HepG2 (cell line): ENCODE measurements at regions not wholly inside any gene's neighbourhood (a gene's known extent, or its start where the extent isn't known, plus 50 kb on each side); places are given as distances from the start of the nearest gene placed in this dataset.

ENCODE experiments used
- ATAC-seq: fragments of 200-7000 bp; cut with Tn5 transposase; 3 replicates; pipeline ENCODE4 v1.9.1; 2020; ENCODE audit warnings: mild to moderate bottlenecking, moderate library complexity
- BruUV-seq: library from RNA; stranded (reverse); fragments of 400-500 nt; replicated peaks from 2 replicates; lab custom pipeline; 2021; lab: Mats Ljungman, UMichigan
- CTCF ChIA-PET: fragments of 300-600 bp; formaldehyde crosslinking; extraction: SDS; loops from one replicate; lab custom pipeline; 2021; ENCODE audit warnings: low total read pairs, inconsistent platforms, low intra/inter-chr PET ratio; lab: Yijun Ruan, JAX
- POLR2A ChIA-PET: fragments of 350-600 bp; sonication (Branson Sonifier 250); formaldehyde crosslinking; loops from one replicate; lab custom pipeline; 2020; ENCODE audit warnings: antibody characterized with exemption, inconsistent platforms; lab: Yijun Ruan, JAX
- DNase-seq: peaks from one replicate; pipeline ENCODE4 v3.0.0-alpha.2; 2015; ENCODE audit warnings: low spot score
- FAIRE-seq: peaks from 3 replicates; lab custom pipeline; 2011; peaks lifted over from hg19 to GRCh38; lab: Jason Lieb, UNC
- H2AFZ ChIP-seq: one replicate; pipeline ENCODE4 v1.6.1; 2011; ENCODE audit warnings: low read length, inconsistent platforms
- H3K27ac ChIP-seq: fragments of 300-600 bp; 3 replicates; pipeline ENCODE4 v1.8.0; 2011; ENCODE audit warnings: mixed run types, mild to moderate bottlenecking, mixed read lengths, low read length, inconsistent platforms; ENCODE audit not compliant: insufficient read depth; ENCODE audit errors: extremely low read length
- H3K27me3 ChIP-seq, 2 experiments: fragments of 200-600 bp in 1 of 2; 2 replicates in 1 of 2; 3 replicates in 1 of 2; pipeline versions ENCODE4 v1.6.0 to v1.8.0; 2011; ENCODE audit warnings: low read length in 2 of 2, mild to moderate bottlenecking in 2 of 2, moderate library complexity in 2 of 2, inconsistent platforms in 1 of 2; ENCODE audit not compliant: insufficient read depth in 2 of 2, control insufficient read depth in 1 of 2
- H3K36me3 ChIP-seq, 2 experiments: fragments of 200-600 bp in 1 of 2; replicated peaks in 1 of 2; 2 replicates in 1 of 2; 3 replicates in 1 of 2; pipeline versions ENCODE4 v1.5.1 to v1.8.0; 2011; ENCODE audit warnings: low read length in 2 of 2, inconsistent platforms in 1 of 2; ENCODE audit not compliant: insufficient read depth in 2 of 2, control insufficient read depth in 1 of 2
- H3K4me1 ChIP-seq: 2 replicates; pipeline ENCODE4 v1.5.1; 2012; ENCODE audit warnings: low read length, inconsistent platforms; ENCODE audit not compliant: insufficient read depth
- H3K4me2 ChIP-seq: 2 replicates; pipeline ENCODE4 v1.6.0; 2011; ENCODE audit warnings: low read depth, low read length, inconsistent platforms
- H3K4me3 ChIP-seq, 3 experiments: fragments of 200-600 bp in 1 of 3; sonication (generic), shearing (Covaris generic) in 1 of 3; replicated peaks in 1 of 3; 2 replicates each; pipeline ENCODE4 v1.5.1; 2011 to 2016; ENCODE audit warnings: low read length in 3 of 3, inconsistent platforms in 2 of 3, low read depth in 2 of 3, mild to moderate bottlenecking in 2 of 3, control low read depth in 1 of 3, mixed read lengths in 1 of 3; ENCODE audit not compliant: insufficient read depth in 1 of 3
- H3K79me2 ChIP-seq: one replicate; pipeline ENCODE4 v1.6.1; 2011; ENCODE audit warnings: low read length, inconsistent platforms; ENCODE audit not compliant: insufficient read depth
- H3K9ac ChIP-seq: 2 replicates; pipeline ENCODE4 v1.6.0; 2011; ENCODE audit warnings: mild to moderate bottlenecking, low read depth, low read length, inconsistent platforms; ENCODE audit not compliant: insufficient read depth
- H3K9me3 ChIP-seq: 2 replicates; pipeline ENCODE4 v1.5.1; 2012; ENCODE audit warnings: mild to moderate bottlenecking, low read length
- H4K20me1 ChIP-seq: 2 replicates; pipeline ENCODE4 v1.6.0; 2011; ENCODE audit warnings: inconsistent platforms, mild to moderate bottlenecking, low read length, moderate library complexity; ENCODE audit not compliant: insufficient read depth
- ARNT ChIP-seq: fragments of 450-650 bp; IDR thresholded peaks from 2 replicates; pipeline ENCODE4 v1.6.1; 2017
- E2F1 ChIP-seq: sonication (generic); formaldehyde crosslinking; IDR thresholded peaks from 2 replicates; pipeline ENCODE4 v1.5.0; 2020; ENCODE audit warnings: missing genetic modification reagents
- HNRNPH1 ChIP-seq: fragments of 200-400 bp; formaldehyde crosslinking; optimal IDR thresholded peaks from 2 replicates; pipeline ENCODE3; 2017; ENCODE audit warnings: mild to moderate bottlenecking, low read depth, low read length
- NFAT5 ChIP-seq: sonication (generic); formaldehyde crosslinking; IDR thresholded peaks from 2 replicates; pipeline ENCODE4 v1.4.0; 2020; ENCODE audit warnings: missing genetic modification reagents
- TAF15 ChIP-seq: fragments of 200-400 bp; formaldehyde crosslinking; IDR thresholded peaks from one replicate; pipeline ENCODE4 v1.6.1; 2018; ENCODE audit warnings: mild to moderate bottlenecking, low read depth, low read length; ENCODE audit not compliant: poor library complexity, severe bottlenecking
- ZBTB33 ChIP-seq: sonication (generic); formaldehyde crosslinking; IDR thresholded peaks from 2 replicates; pipeline ENCODE4 v1.4.0; 2020; ENCODE audit warnings: missing genetic modification reagents
- ZNF567 ChIP-seq: sonication (generic); formaldehyde crosslinking; IDR thresholded peaks from 2 replicates; pipeline ENCODE4 v1.8.1; 2023; ENCODE audit warnings: mild to moderate bottlenecking, missing genetic modification reagents, borderline replicate concordance
- whole genome bisulfite sequencing: methylation state at CpG from one replicate; pipeline ENCODE4 v1.1.6; 2017; ENCODE audit warnings: low lambda C conversion rate; 5-methylcytosine and 5-hydroxymethylcytosine counted together
- in situ Hi-C: cut with HindIII; loops from 2 replicates; pipeline ENCODE4 v1.10.0; 2017; ENCODE audit warnings: low pct_unique_long_range_greater_than_20kb; ENCODE audit not compliant: extremely low pct_ligation_motif_present
- intact Hi-C: fragments of 100-400 bp; cut with micrococcal nuclease; formaldehyde crosslinking; loops from one replicate; pipeline ENCODE4 v1.10.0; 2022; ENCODE audit not compliant: unreplicated experiment
- TF ChIP-seq, protein P1 (sequence below): sonication (generic); formaldehyde crosslinking; IDR thresholded peaks from 2 replicates; pipeline ENCODE4 v1.9.0; 2022; ENCODE audit warnings: missing genetic modification reagents, mild to moderate bottlenecking, borderline replicate concordance

- Histone ChIP-seq H3K79me2 (no peaks in the 10 kb centered on the region), H3K36me3 (no peaks in the 10 kb centered on the region), H4K20me1 (peaks cover 2% of the 10 kb centered on the region; the same call in 1 of the 2 replicates), H3K9me3 (no peaks in the 10 kb centered on the region), H3K4me1 (no peaks in the 10 kb centered on the region), H3K4me3 (no peak overlapping the region), H3K27me3 (peaks cover 3 to 14% of the 10 kb centered on the region in 2 experiments; a peak in 2 of 5 replicates), H3K4me2 (no peak overlapping the region), H3K27ac (no peak overlapping the region), H2AFZ (no peak overlapping the region), H3K9ac (no peak overlapping the region)
- no TSS peak for BruUV-seq
- CTCF ChIA-PET = no interaction called here
- TF ChIP-seq HNRNPH1 (no peak), ZBTB33 (CRISPR knock-in tag) (no peak)
- 13% methylated on average over 2 of the region's 2 CpGs for WGBS
- ATAC-seq (no peak), FAIRE-seq (no peak), DNase-seq (no peak)
- in situ Hi-C loops = no loop called here
- intact Hi-C loops = no loop called here
- POLR2A ChIA-PET = no interaction called here
Observed at GRCh38 chr1:18568489-18568888, 62.2 kb upstream of the PAX7 start.

GRCh38 chr1:18569251-18569650, 61.4 kb upstream of the PAX7 start:
- no peaks in the 10 kb centered on the region for H3K79me2 ChIP-seq
- no peak overlapping the region for H3K4me2 ChIP-seq
- H3K4me1 ChIP-seq = no peaks in the 10 kb centered on the region
- H3K27ac ChIP-seq = no peak overlapping the region
- peaks cover 3 to 14% of the 10 kb centered on the region in 2 experiments; a peak in 2 of 5 replicates for H3K27me3 ChIP-seq
- POLR2A ChIA-PET = no interaction called here
- CTCF ChIA-PET = no interaction called here
- no peak for DNase-seq
- no peak for ATAC-seq
- intact Hi-C loops = no loop called here
- H3K36me3 ChIP-seq = no peaks in the 10 kb centered on the region
- no TSS peak for BruUV-seq
- no peak overlapping the region for H3K9ac ChIP-seq
- in situ Hi-C loops = no loop called here
- 32% methylated on average over 7 of the region's 8 CpGs for WGBS
- FAIRE-seq = no peak
- no peak overlapping the region for H2AFZ ChIP-seq
- no peak overlapping the region for H3K4me3 ChIP-seq
- H3K9me3 ChIP-seq = no peaks in the 10 kb centered on the region
- H4K20me1 ChIP-seq = peaks cover 2% of the 10 kb centered on the region; the same call in 1 of the 2 replicates
- TF ChIP-seq, protein P1, sequence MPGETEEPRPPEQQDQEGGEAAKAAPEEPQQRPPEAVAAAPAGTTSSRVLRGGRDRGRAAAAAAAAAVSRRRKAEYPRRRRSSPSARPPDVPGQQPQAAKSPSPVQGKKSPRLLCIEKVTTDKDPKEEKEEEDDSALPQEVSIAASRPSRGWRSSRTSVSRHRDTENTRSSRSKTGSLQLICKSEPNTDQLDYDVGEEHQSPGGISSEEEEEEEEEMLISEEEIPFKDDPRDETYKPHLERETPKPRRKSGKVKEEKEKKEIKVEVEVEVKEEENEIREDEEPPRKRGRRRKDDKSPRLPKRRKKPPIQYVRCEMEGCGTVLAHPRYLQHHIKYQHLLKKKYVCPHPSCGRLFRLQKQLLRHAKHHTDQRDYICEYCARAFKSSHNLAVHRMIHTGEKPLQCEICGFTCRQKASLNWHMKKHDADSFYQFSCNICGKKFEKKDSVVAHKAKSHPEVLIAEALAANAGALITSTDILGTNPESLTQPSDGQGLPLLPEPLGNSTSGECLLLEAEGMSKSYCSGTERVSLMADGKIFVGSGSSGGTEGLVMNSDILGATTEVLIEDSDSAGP (CRISPR knock-in tag) = no peak
- TF ChIP-seq TAF15 = no peak
- TF ChIP-seq ARNT = no peak
- no peak for TF ChIP-seq NFAT5 (CRISPR knock-in tag)
- no peak for TF ChIP-seq E2F1 (CRISPR knock-in tag)
- no peak for TF ChIP-seq ZNF567 (CRISPR knock-in tag)
